Duodenal mucosa (tissue), 2 donors: ENCODE measurements at regions not wholly inside any gene's neighbourhood (a gene's known extent, or its start where the extent isn't known, plus 50 kb on each side); places are given as distances from the start of the nearest gene placed in this dataset.
"Not testable (repeated sequence)": the region's sequence is repeated elsewhere in the genome, so short reads cannot be mapped to it uniquely, and the experiment has no call there.

Experiments used
- H3K27ac ChIP-seq: one replicate; pipeline ENCODE4 v1.7.0; 2013; ENCODE audit warnings: low read depth, low read length
- H3K27me3 ChIP-seq, 2 donors: one replicate each; pipeline ENCODE4 v1.7.0; 2013; ENCODE audit warnings: low read length in 2 of 2, control low read depth in 1 of 2; ENCODE audit not compliant: insufficient read depth in 2 of 2, control insufficient read depth in 1 of 2
- H3K36me3 ChIP-seq, 2 donors: one replicate each; pipeline ENCODE4 v1.7.0; 2013; ENCODE audit warnings: low read length in 2 of 2, control low read depth in 1 of 2; ENCODE audit not compliant: insufficient read depth in 2 of 2, control insufficient read depth in 1 of 2
- H3K4me1 ChIP-seq, 2 donors: one replicate each; pipeline ENCODE4 v1.7.0; 2013; ENCODE audit warnings: low read length in 2 of 2, control low read depth in 1 of 2; ENCODE audit not compliant: insufficient read depth in 2 of 2, control insufficient read depth in 1 of 2
- H3K4me3 ChIP-seq, 2 donors: one replicate each; pipeline ENCODE4 v1.7.0; 2013; ENCODE audit warnings: low read length in 2 of 2, low read depth in 1 of 2
- H3K9ac ChIP-seq, 2 donors: one replicate each; pipeline ENCODE4 v1.7.0; 2013; ENCODE audit warnings: low read length in 2 of 2, low read depth in 1 of 2
- H3K9me3 ChIP-seq, 2 donors: one replicate each; pipeline ENCODE4 v1.7.0; 2013; ENCODE audit warnings: low read length in 2 of 2, control low read depth in 1 of 2; ENCODE audit not compliant: control insufficient read depth in 1 of 2

DNA sequence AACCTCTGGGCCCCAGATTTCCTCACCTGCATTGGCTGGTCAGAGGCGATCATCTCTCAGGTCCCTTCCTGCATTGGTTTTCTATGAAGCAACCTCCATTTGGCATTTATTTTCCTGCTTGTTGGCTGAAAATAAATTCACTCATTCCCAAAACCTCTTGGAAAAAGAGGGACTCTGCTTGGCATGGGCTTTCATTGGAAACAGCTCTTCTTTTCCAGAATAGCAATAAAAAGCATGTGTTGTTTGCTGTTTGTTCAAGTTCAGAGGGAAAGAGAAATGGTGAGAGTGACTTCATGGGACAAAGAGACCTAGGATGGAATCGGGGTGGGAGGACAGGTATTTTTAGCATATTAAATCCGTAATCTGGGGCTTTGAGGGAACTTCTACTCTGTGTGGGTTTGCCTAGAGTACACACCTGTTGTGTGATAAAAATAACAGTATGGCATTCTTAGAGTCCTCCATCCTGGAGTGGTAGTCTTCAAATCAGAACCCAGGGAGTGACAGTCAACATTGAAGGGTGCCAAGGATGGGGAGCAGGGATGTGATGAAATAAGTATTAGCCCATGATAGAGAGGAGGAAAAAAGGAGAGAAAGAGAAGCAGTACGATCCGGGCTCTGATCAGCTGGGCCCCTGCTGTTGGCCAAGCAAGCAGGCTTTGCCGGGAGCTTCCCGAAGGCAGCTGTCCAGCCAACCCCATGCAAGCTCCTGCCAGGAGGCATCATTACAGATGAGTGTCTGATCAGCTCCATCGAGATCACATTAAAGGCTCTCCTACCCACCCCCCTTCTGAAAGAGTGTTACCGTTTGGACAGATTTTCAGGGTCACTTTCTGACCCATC, 131.9 kb upstream of the NFIA start:
- Histone ChIP-seq H3K36me3 (no peaks in the 10 kb centered on the region), H3K27me3 (peaks cover 0 to 4% of the 10 kb centered on the region in 2 donors), H3K9me3 (no peaks in the 10 kb centered on the region), H3K4me1 (no peaks in the 10 kb centered on the region), H3K9ac (no peak overlapping the region), H3K4me3 (no peak overlapping the region), H3K27ac (no peak overlapping the region)

- Histone ChIP-seq H3K9ac (no peak overlapping the region), H3K27me3 (peaks cover 0 to 4% of the 10 kb centered on the region in 2 donors), H3K4me1 (no peaks in the 10 kb centered on the region), H3K4me3 (no peak overlapping the region), H3K9me3 (no peaks in the 10 kb centered on the region), H3K27ac (no peak overlapping the region), H3K36me3 (no peaks in the 10 kb centered on the region)
Measured at GRCh38 chr1:60949826-60950197, 132.5 kb upstream of the NFIA start.

DNA sequence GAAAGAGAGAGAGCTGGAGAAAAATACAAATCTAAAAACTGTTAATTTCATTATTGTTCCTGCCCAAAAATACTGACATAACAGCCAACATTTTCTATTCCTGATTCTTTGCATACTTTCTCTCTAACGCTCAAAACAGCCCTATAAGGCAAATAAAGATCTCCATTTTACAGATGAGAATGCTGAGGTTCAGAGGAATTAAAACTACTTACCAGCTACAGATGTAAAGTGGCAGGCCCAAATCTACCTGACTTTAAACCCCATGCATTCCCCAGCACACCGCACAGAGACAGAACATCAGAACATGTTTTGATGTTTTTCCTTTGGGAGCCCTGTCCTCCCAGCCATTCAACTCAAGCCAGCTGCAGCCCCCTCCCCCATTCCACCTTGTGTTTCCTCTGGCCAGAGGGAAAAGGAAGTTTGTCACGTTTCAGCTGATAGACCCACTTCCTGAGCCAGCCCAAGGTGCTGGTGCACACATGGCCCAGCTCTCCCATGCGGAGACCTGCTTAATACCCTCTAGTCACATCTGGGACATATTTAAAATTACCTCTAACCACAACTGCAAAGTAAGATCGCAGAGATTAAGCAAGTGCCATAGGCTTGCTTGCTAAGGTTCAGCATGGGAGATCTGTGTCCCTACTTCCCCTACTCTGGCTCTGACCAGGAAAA, 133.1 kb upstream of the NFIA start:
- Histone ChIP-seq H3K36me3 (no peaks in the 10 kb centered on the region), H3K27me3 (peaks cover 0 to 4% of the 10 kb centered on the region in 2 donors), H3K4me1 (no peaks in the 10 kb centered on the region), H3K9me3 (no peaks in the 10 kb centered on the region), H3K4me3 (no peak overlapping the region), H3K27ac (no peak overlapping the region), H3K9ac (no peak overlapping the region)

DNA sequence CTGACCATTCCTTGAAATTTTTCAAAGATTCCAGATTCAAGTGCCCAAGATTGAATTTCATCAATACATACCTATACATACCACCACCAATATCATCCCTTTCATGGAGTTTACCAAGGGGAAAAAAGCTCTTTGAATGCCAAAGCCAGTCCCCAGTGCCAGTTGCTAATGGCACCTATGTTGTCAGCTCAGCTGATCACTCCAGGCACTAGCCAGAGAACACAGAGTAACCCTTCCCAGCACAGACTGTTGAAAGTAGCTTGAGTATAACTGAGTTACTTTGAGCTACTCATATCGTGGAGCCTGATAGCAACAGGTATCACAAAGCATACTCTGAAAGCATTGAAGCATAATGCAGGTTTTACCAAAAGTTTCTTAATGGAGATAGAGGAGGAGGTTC, 133.9 kb upstream of the NFIA start:
- H3K4me1 ChIP-seq: no peaks in the 10 kb centered on the region
- H3K27ac ChIP-seq: no peak overlapping the region
- peaks cover 0 to 4% of the 10 kb centered on the region in 2 donors for H3K27me3 ChIP-seq
- no peaks in the 10 kb centered on the region for H3K9me3 ChIP-seq
- H3K4me3 ChIP-seq: no peak overlapping the region
- H3K36me3 ChIP-seq: no peaks in the 10 kb centered on the region
- H3K9ac ChIP-seq: no peak overlapping the region

DNA sequence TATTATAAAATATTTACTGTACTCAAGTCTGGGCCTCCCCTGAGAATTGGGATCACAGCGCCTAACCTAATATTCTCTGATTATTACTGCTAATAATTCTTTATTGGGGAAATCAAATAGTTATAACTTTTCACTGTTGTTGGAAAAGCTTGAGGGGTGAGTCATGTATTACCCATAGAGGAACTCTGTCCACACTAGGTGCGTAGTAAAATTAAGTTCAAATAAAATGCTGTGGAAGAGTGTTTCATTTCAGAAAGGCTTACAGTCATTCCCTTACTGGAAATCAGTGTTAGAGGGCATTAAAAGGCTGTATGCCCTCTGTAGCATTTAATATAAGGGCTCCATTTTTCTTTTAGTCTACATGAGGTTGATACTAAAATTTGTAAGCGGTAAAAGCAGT, 135.0 kb upstream of the NFIA start:
- Histone ChIP-seq H3K4me1 (no peaks in the 10 kb centered on the region), H3K9me3 (no peaks in the 10 kb centered on the region), H3K36me3 (no peaks in the 10 kb centered on the region), H3K27me3 (peaks cover 0 to 4% of the 10 kb centered on the region in 2 donors), H3K9ac (no peak overlapping the region), H3K27ac (no peak overlapping the region), H3K4me3 (no peak overlapping the region)

DNA sequence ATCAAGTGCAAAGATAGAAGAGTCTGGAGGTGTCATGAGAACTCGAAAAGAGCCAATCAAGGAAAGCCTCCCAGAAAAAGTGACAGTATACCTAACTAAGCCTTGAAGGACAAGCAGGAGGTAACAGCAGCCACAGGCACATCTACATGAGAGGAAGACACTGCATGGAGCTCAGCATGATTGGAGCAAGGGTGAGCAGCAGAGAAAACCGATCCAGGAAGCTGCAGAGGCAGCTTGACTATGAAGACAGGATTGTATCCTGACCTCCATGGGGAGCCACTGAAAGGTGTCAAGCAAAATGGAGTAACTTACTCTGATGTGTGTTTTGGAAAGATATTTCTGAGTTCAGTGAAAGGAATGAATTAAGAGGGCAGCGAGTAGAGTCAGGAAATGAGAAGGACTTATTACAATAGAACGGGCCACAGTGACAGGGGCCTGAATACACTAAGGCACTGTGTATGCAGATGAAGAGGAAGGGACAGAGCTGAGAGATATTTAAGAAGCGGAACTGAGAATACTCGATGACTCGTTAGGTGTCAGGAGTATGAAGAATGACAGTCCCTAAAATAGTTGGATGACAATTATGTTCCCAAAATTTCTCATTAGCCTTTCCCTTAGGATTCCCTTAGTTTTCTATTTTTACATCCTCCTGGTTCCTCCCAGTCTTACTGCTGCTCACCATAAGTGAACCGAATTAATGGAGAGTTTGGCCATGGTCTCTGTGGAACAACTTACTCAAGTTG, 139.3 kb upstream of the NFIA start:
- H3K27me3 ChIP-seq: no peaks in the 10 kb centered on the region
- H3K4me1 ChIP-seq: no peaks in the 10 kb centered on the region
- no peak overlapping the region for H3K4me3 ChIP-seq
- H3K36me3 ChIP-seq: no peaks in the 10 kb centered on the region
- no peak overlapping the region for H3K9ac ChIP-seq
- no peaks in the 10 kb centered on the region for H3K9me3 ChIP-seq
- no peak overlapping the region for H3K27ac ChIP-seq

DNA sequence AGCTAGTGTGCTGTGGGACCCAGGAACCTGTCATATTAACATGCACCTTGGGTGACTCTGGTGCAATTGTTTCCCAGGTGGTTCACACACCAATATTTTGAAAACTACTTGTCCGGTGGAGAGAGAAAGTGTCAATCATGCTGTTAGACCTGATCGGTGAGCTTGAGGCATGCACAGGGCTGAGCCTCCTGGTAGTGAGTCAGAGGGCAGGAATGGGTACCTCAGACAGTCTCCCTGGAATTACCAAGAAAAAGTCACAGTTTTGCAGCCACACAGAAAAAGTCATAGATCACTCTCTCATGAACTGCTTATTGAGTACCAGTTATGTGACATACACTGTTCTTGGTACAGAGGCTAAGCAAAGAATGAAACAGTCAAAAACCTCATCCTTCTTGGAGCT, 140.1 kb upstream of the NFIA start:
- no peak overlapping the region for H3K27ac ChIP-seq
- no peaks in the 10 kb centered on the region for H3K36me3 ChIP-seq

GRCh38 chr1:60940685-60941084, 141.7 kb upstream of the NFIA start:
- not testable (repeated sequence) for H3K27ac ChIP-seq, H3K36me3 ChIP-seq, H3K9me3 ChIP-seq, H3K4me1 ChIP-seq, H3K9ac ChIP-seq, H3K27me3 ChIP-seq, H3K4me3 ChIP-seq

More for the DNA sequence above, 140.1 kb upstream of the NFIA start:
- no peak overlapping the region for H3K4me3 ChIP-seq
- no peak overlapping the region for H3K9ac ChIP-seq
- no peaks in the 10 kb centered on the region for H3K4me1 ChIP-seq
- no peaks in the 10 kb centered on the region for H3K9me3 ChIP-seq
- no peaks in the 10 kb centered on the region for H3K27me3 ChIP-seq

GRCh38 chr1:60937720-60938119, 144.6 kb upstream of the NFIA start:
- Histone ChIP-seq H3K9ac (no peak overlapping the region), H3K4me3 (no peak overlapping the region), H3K4me1 (no peaks in the 10 kb centered on the region), H3K36me3 (no peaks in the 10 kb centered on the region), H3K27me3 (no peaks in the 10 kb centered on the region), H3K27ac (no peak overlapping the region), H3K9me3 (no peaks in the 10 kb centered on the region)
